DND-41 (cell line): ENCODE measurements at regions not wholly inside any gene's neighbourhood (a gene's known extent, or its start where the extent isn't known, plus 50 kb on each side); places are given as distances from the start of the nearest gene placed in this dataset.

Source experiments
- ATAC-seq: fragments of 200-7000 bp; cut with Tn5 transposase; 3 replicates; pipeline ENCODE4 v1.9.1; 2021; ENCODE audit warnings: low read depth; ENCODE audit not compliant: insufficient read depth
- DNase-seq: peaks from one replicate; pipeline ENCODE4 v3.0.0-alpha.2; 2020
- H2AFZ ChIP-seq: 2 replicates; pipeline ENCODE4 v1.6.0; 2012; ENCODE audit warnings: low read depth, low read length
- H3K27ac ChIP-seq: 2 replicates; pipeline ENCODE4 v1.5.1; 2012; ENCODE audit warnings: low read length, inconsistent platforms
- H3K27me3 ChIP-seq: fragments of 200-600 bp; sonication (generic); 2 replicates; pipeline ENCODE4 v1.6.0; 2012; ENCODE audit warnings: low read length, mild to moderate bottlenecking, inconsistent platforms; ENCODE audit not compliant: insufficient read depth, poor library complexity
- H3K36me3 ChIP-seq: 2 replicates; pipeline ENCODE4 v1.5.1; 2012; ENCODE audit warnings: low read length, inconsistent platforms; ENCODE audit not compliant: insufficient read depth
- H3K4me1 ChIP-seq: 2 replicates; pipeline ENCODE4 v1.5.1; 2012; ENCODE audit warnings: mild to moderate bottlenecking, low read length; ENCODE audit not compliant: insufficient read depth
- H3K4me2 ChIP-seq: 2 replicates; pipeline ENCODE4 v1.6.0; 2012; ENCODE audit warnings: mild to moderate bottlenecking, moderate library complexity, low read length, inconsistent platforms; ENCODE audit not compliant: insufficient read depth
- H3K4me3 ChIP-seq, 2 experiments: fragments of 200-600 bp in 1 of 2; shearing (Covaris generic) in 1 of 2; 2 replicates each; pipeline ENCODE4 v1.5.1; 2012 to 2016; ENCODE audit warnings: inconsistent platforms in 2 of 2, low read length in 2 of 2, mild to moderate bottlenecking in 2 of 2, low read depth in 1 of 2, moderate library complexity in 1 of 2
- H3K79me2 ChIP-seq: 2 replicates; pipeline ENCODE4 v1.6.0; 2012; ENCODE audit warnings: low read length, inconsistent platforms; ENCODE audit not compliant: insufficient read depth
- H3K9ac ChIP-seq: 2 replicates; pipeline ENCODE4 v1.6.0; 2012; ENCODE audit warnings: low read depth, mild to moderate bottlenecking, inconsistent platforms, low read length, moderate library complexity
- H3K9me3 ChIP-seq: 2 replicates; pipeline ENCODE4 v1.5.1; 2012; ENCODE audit warnings: low read length, moderate library complexity, mild to moderate bottlenecking, inconsistent platforms; ENCODE audit not compliant: insufficient read depth, severe bottlenecking
- H4K20me1 ChIP-seq: 2 replicates; pipeline ENCODE4 v1.6.0; 2012; ENCODE audit warnings: low read length; ENCODE audit not compliant: insufficient read depth
- EZH2 ChIP-seq: IDR thresholded peaks from 3 replicates; pipeline ENCODE4 v1.6.1; 2012; ENCODE audit warnings: borderline replicate concordance, low read depth, mild to moderate bottlenecking, moderate library complexity, low read length, inconsistent platforms; ENCODE audit not compliant: severe bottlenecking
- TF ChIP-seq, protein P1 (sequence below): IDR thresholded peaks from 2 replicates; pipeline ENCODE4 v1.5.1; 2012; ENCODE audit warnings: borderline replicate concordance, low read length, moderate library complexity, mild to moderate bottlenecking; ENCODE audit not compliant: poor library complexity, severe bottlenecking; ENCODE audit errors: extremely low read depth

DNA sequence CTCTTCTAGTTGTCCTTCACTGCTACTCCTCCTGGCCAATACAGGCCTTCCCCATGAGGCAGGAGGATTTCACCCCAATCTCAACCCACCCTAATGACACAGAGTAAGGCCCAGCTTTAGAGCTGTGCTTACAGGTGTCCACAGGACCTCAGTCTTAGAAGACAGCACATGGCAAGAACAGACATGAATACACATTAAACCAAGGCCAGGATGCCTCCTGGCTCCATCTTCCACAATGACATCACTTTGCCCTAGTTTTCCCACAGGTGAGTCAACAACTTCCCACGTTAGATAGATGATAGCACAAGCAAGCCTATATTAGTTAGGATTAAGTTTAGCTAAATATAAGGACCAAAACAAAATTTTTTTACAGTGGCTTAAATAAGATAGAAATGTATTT lies 63.8 kb upstream of the NOCT start:
- H2AFZ ChIP-seq, result no peak overlapping the region
- no peaks in the 10 kb centered on the region for H3K79me2 ChIP-seq
- ATAC-seq (no peak), DNase-seq (no peak)
- no peak overlapping the region for H3K27ac ChIP-seq
- H3K9me3 ChIP-seq, result no peaks in the 10 kb centered on the region
- no peak overlapping the region for H3K4me2 ChIP-seq
- H4K20me1 ChIP-seq, result no peaks in the 10 kb centered on the region
- H3K9ac ChIP-seq, result no peak overlapping the region
- TF ChIP-seq, protein P1, sequence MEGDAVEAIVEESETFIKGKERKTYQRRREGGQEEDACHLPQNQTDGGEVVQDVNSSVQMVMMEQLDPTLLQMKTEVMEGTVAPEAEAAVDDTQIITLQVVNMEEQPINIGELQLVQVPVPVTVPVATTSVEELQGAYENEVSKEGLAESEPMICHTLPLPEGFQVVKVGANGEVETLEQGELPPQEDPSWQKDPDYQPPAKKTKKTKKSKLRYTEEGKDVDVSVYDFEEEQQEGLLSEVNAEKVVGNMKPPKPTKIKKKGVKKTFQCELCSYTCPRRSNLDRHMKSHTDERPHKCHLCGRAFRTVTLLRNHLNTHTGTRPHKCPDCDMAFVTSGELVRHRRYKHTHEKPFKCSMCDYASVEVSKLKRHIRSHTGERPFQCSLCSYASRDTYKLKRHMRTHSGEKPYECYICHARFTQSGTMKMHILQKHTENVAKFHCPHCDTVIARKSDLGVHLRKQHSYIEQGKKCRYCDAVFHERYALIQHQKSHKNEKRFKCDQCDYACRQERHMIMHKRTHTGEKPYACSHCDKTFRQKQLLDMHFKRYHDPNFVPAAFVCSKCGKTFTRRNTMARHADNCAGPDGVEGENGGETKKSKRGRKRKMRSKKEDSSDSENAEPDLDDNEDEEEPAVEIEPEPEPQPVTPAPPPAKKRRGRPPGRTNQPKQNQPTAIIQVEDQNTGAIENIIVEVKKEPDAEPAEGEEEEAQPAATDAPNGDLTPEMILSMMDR, result no peak
- TF ChIP-seq EZH2, result no peak
- H3K4me3 ChIP-seq, result no peak overlapping the region
- no peaks in the 10 kb centered on the region for H3K4me1 ChIP-seq
- H3K36me3 ChIP-seq, result no peaks in the 10 kb centered on the region
- peaks cover 7% of the 10 kb centered on the region for H3K27me3 ChIP-seq

DNA sequence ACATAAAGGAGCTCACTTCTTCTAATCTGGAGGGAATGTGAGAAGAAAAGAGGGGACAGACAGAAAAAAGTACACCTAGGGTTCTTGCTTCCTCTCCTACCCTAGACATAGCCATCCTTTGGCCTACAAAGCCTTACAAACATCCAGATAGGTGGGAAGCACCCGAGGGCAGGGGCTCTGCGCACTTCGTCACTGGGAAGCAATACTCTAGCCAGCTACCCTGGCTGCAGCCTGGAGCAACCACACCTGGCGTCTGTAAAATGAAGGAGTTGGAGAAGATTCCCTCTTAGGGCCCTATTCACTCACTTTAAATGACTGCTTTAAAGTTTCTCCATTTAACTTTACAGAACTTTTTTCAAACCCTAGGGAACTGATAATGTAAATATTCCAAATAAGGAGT lies 65.7 kb upstream of the NOCT start:
- H3K27ac ChIP-seq, result no peak overlapping the region
- peaks cover 7% of the 10 kb centered on the region for H3K27me3 ChIP-seq
- no peak overlapping the region for H3K9ac ChIP-seq
- TF ChIP-seq, protein P1, result no peak
- no peak for TF ChIP-seq EZH2
- no peak overlapping the region for H3K4me2 ChIP-seq
- no peaks in the 10 kb centered on the region for H3K36me3 ChIP-seq
- H2AFZ ChIP-seq, result no peak overlapping the region
- no peaks in the 10 kb centered on the region for H4K20me1 ChIP-seq
- no peaks in the 10 kb centered on the region for H3K79me2 ChIP-seq
- no peak overlapping the region for H3K4me3 ChIP-seq
- H3K4me1 ChIP-seq, result no peaks in the 10 kb centered on the region
- no peak for DNase-seq
- ATAC-seq, result no peak
- no peaks in the 10 kb centered on the region for H3K9me3 ChIP-seq

DNA sequence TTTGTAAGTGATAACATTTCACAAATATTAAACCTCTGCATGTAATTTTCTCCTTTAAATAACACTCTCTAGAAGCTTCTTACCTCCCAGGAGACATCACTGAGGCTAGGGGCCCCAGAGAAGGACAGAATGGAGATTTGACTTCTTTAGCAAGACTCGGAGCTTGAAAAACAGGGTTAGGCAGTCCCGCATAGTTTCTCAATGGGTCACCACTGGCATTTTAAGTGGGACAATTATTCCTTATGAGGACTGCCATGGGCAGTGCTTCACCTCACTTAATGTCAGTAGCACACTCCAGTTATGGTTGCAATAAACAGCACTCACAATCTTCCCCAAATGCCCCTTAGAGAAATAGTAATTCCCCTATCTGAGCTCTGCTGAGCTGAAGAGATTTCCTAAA lies 66.7 kb upstream of the NOCT start:
- H3K27me3 ChIP-seq, result peaks cover 4% of the 10 kb centered on the region
- H3K4me1 ChIP-seq, result no peaks in the 10 kb centered on the region
- H3K4me2 ChIP-seq, result no peak overlapping the region
- no peaks in the 10 kb centered on the region for H3K36me3 ChIP-seq
- H2AFZ ChIP-seq, result no peak overlapping the region
- no peaks in the 10 kb centered on the region for H3K79me2 ChIP-seq
- DNase-seq, result no peak
- H3K9ac ChIP-seq, result no peak overlapping the region
- H3K4me3 ChIP-seq, result no peak overlapping the region
- no peak for ATAC-seq
- H3K27ac ChIP-seq, result no peak overlapping the region
- no peaks in the 10 kb centered on the region for H4K20me1 ChIP-seq
- no peaks in the 10 kb centered on the region for H3K9me3 ChIP-seq
- no peak for TF ChIP-seq EZH2
- TF ChIP-seq, protein P1, result no peak

DNA sequence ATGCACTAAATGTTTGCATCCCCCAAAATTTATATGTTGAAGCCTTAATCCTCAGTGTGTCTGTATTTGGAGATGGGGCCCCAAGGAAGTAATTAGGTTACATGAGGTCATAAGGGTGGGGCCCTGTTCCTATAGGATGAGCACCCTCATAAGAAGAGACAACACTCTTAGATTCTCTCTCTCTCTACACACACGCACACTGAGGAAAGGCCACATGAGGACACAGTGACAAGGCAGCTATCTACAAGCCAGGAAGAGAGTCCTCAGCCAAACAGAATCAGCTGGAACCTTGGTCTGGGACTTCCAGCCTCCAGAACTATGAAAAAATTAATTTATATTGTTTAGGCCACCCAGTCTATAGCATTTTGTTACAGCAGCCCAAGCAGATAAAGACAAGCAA lies 69.3 kb upstream of the NOCT start:
- H3K36me3 ChIP-seq, result no peaks in the 10 kb centered on the region

More for the DNA sequence above, 69.3 kb upstream of the NOCT start:
- H3K4me1 ChIP-seq, result no peaks in the 10 kb centered on the region
- H3K27me3 ChIP-seq, result peaks cover 4% of the 10 kb centered on the region
- H3K4me3 ChIP-seq, result no peak overlapping the region
- no peaks in the 10 kb centered on the region for H4K20me1 ChIP-seq
- TF ChIP-seq, protein P1, result no peak
- TF ChIP-seq EZH2, result no peak
- no peak overlapping the region for H3K9ac ChIP-seq
- no peaks in the 10 kb centered on the region for H3K9me3 ChIP-seq
- no peaks in the 10 kb centered on the region for H3K79me2 ChIP-seq
- ATAC-seq (no peak), DNase-seq (no peak)
- H3K4me2 ChIP-seq, result no peak overlapping the region
- no peak overlapping the region for H3K27ac ChIP-seq
- H2AFZ ChIP-seq, result no peak overlapping the region
